ENCODE measurements at regions not wholly inside any gene's neighbourhood (a gene's known extent, or its start where the extent isn't known, plus 50 kb on each side); places are given as distances from the start of the nearest gene placed in this dataset.

DNA sequence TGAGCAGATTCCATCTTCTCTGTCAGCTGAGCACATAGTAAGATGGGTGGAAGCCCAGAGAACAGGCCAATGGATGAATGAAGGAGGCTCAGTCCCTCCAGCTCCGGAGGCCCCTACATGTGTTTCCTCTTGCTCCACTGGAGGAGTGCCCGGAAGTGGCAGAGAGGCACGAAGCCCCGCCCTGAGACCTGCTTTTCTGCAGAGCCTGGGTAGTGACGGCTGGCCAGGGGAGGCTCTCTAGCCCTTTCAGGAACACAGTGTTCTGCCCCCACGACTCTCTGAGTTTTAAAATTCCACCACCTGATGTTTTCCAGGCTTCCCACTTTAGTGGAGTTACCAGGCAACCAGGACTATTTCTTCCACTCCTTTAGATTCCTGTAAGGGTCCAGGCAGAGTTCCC, 149.4 kb upstream of the SLC6A11 start:
- no peak for TF ChIP-seq POLR2A (IDR thresholded peaks at IDR 0.05)
- TF ChIP-seq, protein P1, sequence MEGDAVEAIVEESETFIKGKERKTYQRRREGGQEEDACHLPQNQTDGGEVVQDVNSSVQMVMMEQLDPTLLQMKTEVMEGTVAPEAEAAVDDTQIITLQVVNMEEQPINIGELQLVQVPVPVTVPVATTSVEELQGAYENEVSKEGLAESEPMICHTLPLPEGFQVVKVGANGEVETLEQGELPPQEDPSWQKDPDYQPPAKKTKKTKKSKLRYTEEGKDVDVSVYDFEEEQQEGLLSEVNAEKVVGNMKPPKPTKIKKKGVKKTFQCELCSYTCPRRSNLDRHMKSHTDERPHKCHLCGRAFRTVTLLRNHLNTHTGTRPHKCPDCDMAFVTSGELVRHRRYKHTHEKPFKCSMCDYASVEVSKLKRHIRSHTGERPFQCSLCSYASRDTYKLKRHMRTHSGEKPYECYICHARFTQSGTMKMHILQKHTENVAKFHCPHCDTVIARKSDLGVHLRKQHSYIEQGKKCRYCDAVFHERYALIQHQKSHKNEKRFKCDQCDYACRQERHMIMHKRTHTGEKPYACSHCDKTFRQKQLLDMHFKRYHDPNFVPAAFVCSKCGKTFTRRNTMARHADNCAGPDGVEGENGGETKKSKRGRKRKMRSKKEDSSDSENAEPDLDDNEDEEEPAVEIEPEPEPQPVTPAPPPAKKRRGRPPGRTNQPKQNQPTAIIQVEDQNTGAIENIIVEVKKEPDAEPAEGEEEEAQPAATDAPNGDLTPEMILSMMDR (IDR thresholded peaks at IDR 0.05): peak in 1 of 4 experiments; percentile 12
